Loucy (cell line): ENCODE measurements at regions not wholly inside any gene's neighbourhood (a gene's known extent, or its start where the extent isn't known, plus 50 kb on each side); places are given as distances from the start of the nearest gene placed in this dataset.

ENCODE experiments used
- EZH2phosphoT487 ChIP-seq: fragments of 200-600 bp; IDR thresholded peaks from 2 replicates; pipeline ENCODE4 v1.6.1; 2018; ENCODE audit warnings: antibody characterized with exemption, mild to moderate bottlenecking, moderate library complexity, borderline replicate concordance
- TF ChIP-seq, protein P1 (sequence below): fragments of 200-600 bp; sonication (generic); conservative IDR thresholded peaks from 2 replicates; pipeline ENCODE4 v1.5.1; 2014; ENCODE audit warnings: mild to moderate bottlenecking, antibody characterized with exemption, low read length

DNA sequence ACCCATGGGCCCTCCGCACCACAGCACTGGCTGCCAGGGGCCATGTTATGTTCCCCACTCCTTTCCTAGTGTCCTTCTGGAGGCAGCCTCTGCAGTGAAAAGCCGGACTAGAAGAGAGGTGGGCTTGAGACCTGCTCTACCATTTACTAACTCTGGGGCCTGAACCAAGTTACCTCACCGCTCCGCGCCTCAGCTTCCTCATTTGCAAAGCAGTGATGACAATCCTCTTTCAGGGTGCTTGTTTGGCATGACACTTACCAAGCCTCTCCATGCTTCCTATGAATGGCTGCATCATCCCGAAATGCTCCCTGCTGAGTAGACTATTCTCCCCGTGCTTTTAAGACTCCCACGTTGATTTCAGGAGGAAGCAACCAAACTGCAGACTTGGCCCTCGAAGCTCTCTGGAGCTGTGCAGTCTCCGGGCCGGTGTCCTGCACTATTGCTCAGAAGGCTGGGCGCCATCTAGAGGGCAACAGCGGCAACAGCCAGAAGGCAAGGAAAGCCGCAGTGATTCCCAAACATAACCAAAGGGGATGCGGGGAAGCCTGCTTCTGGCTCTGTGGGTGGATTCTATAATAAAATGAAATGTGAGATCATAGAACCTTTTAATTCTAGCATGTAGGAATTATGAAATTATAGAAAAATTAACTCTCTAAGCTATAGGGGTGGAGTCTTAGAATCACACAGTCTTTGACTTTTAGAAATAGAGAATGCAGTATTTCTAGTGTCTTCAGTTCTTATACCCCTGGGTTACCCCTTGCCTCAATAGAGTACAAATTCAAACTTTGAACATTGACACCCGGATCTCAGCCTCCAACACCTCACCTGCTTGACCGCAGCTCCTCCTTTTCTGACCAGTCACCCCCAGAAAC is 599.8 kb upstream of the BRINP1 start:
- TF ChIP-seq, protein P1, sequence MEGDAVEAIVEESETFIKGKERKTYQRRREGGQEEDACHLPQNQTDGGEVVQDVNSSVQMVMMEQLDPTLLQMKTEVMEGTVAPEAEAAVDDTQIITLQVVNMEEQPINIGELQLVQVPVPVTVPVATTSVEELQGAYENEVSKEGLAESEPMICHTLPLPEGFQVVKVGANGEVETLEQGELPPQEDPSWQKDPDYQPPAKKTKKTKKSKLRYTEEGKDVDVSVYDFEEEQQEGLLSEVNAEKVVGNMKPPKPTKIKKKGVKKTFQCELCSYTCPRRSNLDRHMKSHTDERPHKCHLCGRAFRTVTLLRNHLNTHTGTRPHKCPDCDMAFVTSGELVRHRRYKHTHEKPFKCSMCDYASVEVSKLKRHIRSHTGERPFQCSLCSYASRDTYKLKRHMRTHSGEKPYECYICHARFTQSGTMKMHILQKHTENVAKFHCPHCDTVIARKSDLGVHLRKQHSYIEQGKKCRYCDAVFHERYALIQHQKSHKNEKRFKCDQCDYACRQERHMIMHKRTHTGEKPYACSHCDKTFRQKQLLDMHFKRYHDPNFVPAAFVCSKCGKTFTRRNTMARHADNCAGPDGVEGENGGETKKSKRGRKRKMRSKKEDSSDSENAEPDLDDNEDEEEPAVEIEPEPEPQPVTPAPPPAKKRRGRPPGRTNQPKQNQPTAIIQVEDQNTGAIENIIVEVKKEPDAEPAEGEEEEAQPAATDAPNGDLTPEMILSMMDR = peak; percentile 99
- TF ChIP-seq EZH2phosphoT487 = no peak
